SK-N-DZ (cell line): ENCODE measurements at regions not wholly inside any gene's neighbourhood (a gene's known extent, or its start where the extent isn't known, plus 50 kb on each side); places are given as distances from the start of the nearest gene placed in this dataset.
"Not testable (repeated sequence)": the region's sequence is repeated elsewhere in the genome, so short reads cannot be mapped to it uniquely, and the experiment has no call there.

ENCODE experiments used
- DNase-seq: peaks from one replicate; pipeline ENCODE4 v3.0.0-alpha.2; 2015; ENCODE audit warnings: low spot score

- no peak for DNase-seq
Measured at GRCh38 chr4:186481998-186482790, 73.2 kb downstream of the MTNR1A start.

- DNase-seq = no peak
Measured at GRCh38 chr4:186475202-186475601, 80.2 kb downstream of the MTNR1A start.

GRCh38 chr4:186473933-186474332, 81.4 kb downstream of the MTNR1A start:
- DNase-seq = no peak

- peak; percentile 40 for DNase-seq
Measured at GRCh38 chr4:186472948-186473347, 82.4 kb downstream of the MTNR1A start.

- no peak for DNase-seq
Measured at GRCh38 chr4:186471441-186471840, 83.9 kb downstream of the MTNR1A start.

- DNase-seq = no peak
Measured at GRCh38 chr4:186458050-186458449, 97.3 kb downstream of the MTNR1A start.

- no peak for DNase-seq
Measured at GRCh38 chr4:186451982-186452381, 103.4 kb downstream of the MTNR1A start.

GRCh38 chr4:186449954-186450353, 105.4 kb downstream of the MTNR1A start:
- DNase-seq = no peak

- no peak for DNase-seq
Measured at GRCh38 chr4:186445040-186445439, 110.3 kb downstream of the MTNR1A start.

GRCh38 chr4:186441502-186441901, 113.9 kb downstream of the MTNR1A start:
- no peak for DNase-seq

- no peak for DNase-seq
Measured at GRCh38 chr4:186428481-186428880, 126.9 kb downstream of the MTNR1A start.

GRCh38 chr4:186424745-186425144, 130.6 kb downstream of the MTNR1A start:
- peak; percentile 86 for DNase-seq

GRCh38 chr4:186422296-186422695, 133.1 kb downstream of the MTNR1A start:
- no peak for DNase-seq

- no peak for DNase-seq
Measured at GRCh38 chr4:186416451-186417060, 138.8 kb downstream of the MTNR1A start.

GRCh38 chr4:186414390-186414789, 141.0 kb downstream of the MTNR1A start:
- no peak for DNase-seq

GRCh38 chr4:186405957-186406356, 140.0 kb downstream of the F11 start:
- no peak for DNase-seq

- DNase-seq = no peak
Measured at GRCh38 chr4:186404562-186405134, 138.7 kb downstream of the F11 start.

GRCh38 chr4:186400676-186401075, 134.7 kb downstream of the F11 start:
- no peak for DNase-seq

- DNase-seq = no peak
Measured at GRCh38 chr4:186392017-186392416, 126.0 kb downstream of the F11 start.

- DNase-seq = not testable (repeated sequence)
Measured at GRCh38 chr4:186384328-186384727, 118.3 kb downstream of the F11 start.

- no peak for DNase-seq
Measured at GRCh38 chr4:186368281-186368680, 102.3 kb downstream of the F11 start.

- no peak for DNase-seq
Measured at GRCh38 chr4:186366326-186366725, 100.3 kb downstream of the F11 start.

GRCh38 chr4:186363038-186363437, 97.0 kb downstream of the F11 start:
- not testable (repeated sequence) for DNase-seq
